OCI-M2 (cell line): ENCODE measurements at regions not wholly inside any gene's neighbourhood (a gene's known extent, or its start where the extent isn't known, plus 50 kb on each side); places are given as distances from the start of the nearest gene placed in this dataset.

Source experiments
- DNase-seq: peaks from one replicate; lab custom pipeline; 2025; ENCODE audit not compliant: unreplicated experiment; lab: John Stamatoyannopoulos, UW

- DNase-seq = no peak
Observed at GRCh38 chr1:188359315-188359714, 1530.6 kb downstream of the PLA2G4A start.

- no peak for DNase-seq
Observed at GRCh38 chr1:188363943-188364342, 1535.2 kb downstream of the PLA2G4A start.

GRCh38 chr1:188364927-188365449 is 1536.2 kb downstream of the PLA2G4A start:
- DNase-seq = no peak

GRCh38 chr1:188365874-188366273 is 1537.1 kb downstream of the PLA2G4A start:
- no peak for DNase-seq

- DNase-seq = no peak
Observed at GRCh38 chr1:188367661-188368060, 1538.9 kb downstream of the PLA2G4A start.

- no peak for DNase-seq
Observed at GRCh38 chr1:188371295-188371806, 1542.6 kb downstream of the PLA2G4A start.

GRCh38 chr1:188372821-188373220 is 1544.1 kb downstream of the PLA2G4A start:
- no peak for DNase-seq

GRCh38 chr1:188382851-188383250 is 1554.1 kb downstream of the PLA2G4A start:
- no peak for DNase-seq

GRCh38 chr1:188386161-188386560 is 1557.4 kb downstream of the PLA2G4A start:
- no peak for DNase-seq

- DNase-seq = no peak
Observed at GRCh38 chr1:188386666-188387065, 1557.9 kb downstream of the PLA2G4A start.

GRCh38 chr1:188394677-188395076 is 1565.9 kb downstream of the PLA2G4A start:
- DNase-seq = no peak

- no peak for DNase-seq
Observed at GRCh38 chr1:188397521-188397920, 1568.8 kb downstream of the PLA2G4A start.

GRCh38 chr1:188402986-188403385 is 1574.2 kb downstream of the PLA2G4A start:
- no peak for DNase-seq

GRCh38 chr1:188406636-188407035 is 1577.9 kb downstream of the PLA2G4A start:
- no peak for DNase-seq

GRCh38 chr1:188420177-188420576 is 1591.4 kb downstream of the PLA2G4A start:
- DNase-seq = no peak

- DNase-seq = no peak
Observed at GRCh38 chr1:188423073-188423472, 1594.3 kb downstream of the PLA2G4A start.

- DNase-seq = no peak
Observed at GRCh38 chr1:188424176-188424575, 1595.4 kb downstream of the PLA2G4A start.

GRCh38 chr1:188425687-188426086 is 1596.9 kb downstream of the PLA2G4A start:
- DNase-seq = no peak

- no peak for DNase-seq
Observed at GRCh38 chr1:188426561-188426960, 1597.8 kb downstream of the PLA2G4A start.

GRCh38 chr1:188427642-188428041 is 1598.9 kb downstream of the PLA2G4A start:
- DNase-seq = no peak

GRCh38 chr1:188429386-188429785 is 1600.6 kb downstream of the PLA2G4A start:
- DNase-seq = no peak

- no peak for DNase-seq
Observed at GRCh38 chr1:188432427-188432826, 1603.7 kb downstream of the PLA2G4A start.

GRCh38 chr1:188433425-188433824 is 1604.7 kb downstream of the PLA2G4A start:
- no peak for DNase-seq
